Activated B cell treated with CpG ODN at 0.5 μM for 24 hours (primary cell): ENCODE measurements at regions not wholly inside any gene's neighbourhood (a gene's known extent, or its start where the extent isn't known, plus 50 kb on each side); places are given as distances from the start of the nearest gene placed in this dataset.

Source experiments
- ATAC-seq: fragments of 200-7000 bp; cut with Tn5 transposase; one replicate; pipeline ENCODE4 v1.10.0; 2021; ENCODE audit warnings: low read depth, mild to moderate bottlenecking, moderate library complexity
- CTCF ChIA-PET: fragments of 350-600 bp; sonication (Branson Sonifier 250); formaldehyde crosslinking; loops from one replicate; lab custom pipeline; 2021; ENCODE audit warnings: antibody characterized with exemption; lab: Charles Lee
- POLR2A ChIA-PET: fragments of 350-600 bp; sonication (Branson Sonifier 250); formaldehyde crosslinking; loops from one replicate; lab custom pipeline; 2021; ENCODE audit warnings: antibody characterized with exemption; lab: Charles Lee
- DNase-seq: peaks from one replicate; pipeline ENCODE4 v3.0.0; 2022
- H3K27ac Mint-ChIP-seq: one replicate; pipeline ENCODE4 v1.8.0; 2020; ENCODE audit warnings: mixed read lengths
- H3K27me3 Mint-ChIP-seq: one replicate; pipeline ENCODE4 v1.8.0; 2021; ENCODE audit warnings: mixed read lengths
- H3K36me3 Mint-ChIP-seq: one replicate; pipeline ENCODE4 v1.8.0; 2021; ENCODE audit warnings: low read depth, mixed read lengths
- H3K4me1 Mint-ChIP-seq: one replicate; pipeline ENCODE4 v1.8.0; 2021; ENCODE audit warnings: mixed read lengths
- H3K4me3 Mint-ChIP-seq: one replicate; pipeline ENCODE4 v1.8.0; 2020; ENCODE audit warnings: mild to moderate bottlenecking, mixed read lengths
- H3K9me3 Mint-ChIP-seq: one replicate; pipeline ENCODE4 v1.8.0; 2020; ENCODE audit warnings: mixed read lengths
- intact Hi-C: fragments of 100-400 bp; cut with micrococcal nuclease; formaldehyde crosslinking; loops from one replicate; pipeline ENCODE4 v1.15.1; 2024
- TF ChIP-seq, protein P1 (sequence below): fragments of 200-600 bp; IDR thresholded peaks from one replicate; pipeline ENCODE4 v1.8.0; 2022; ENCODE audit warnings: antibody characterized with exemption, mild to moderate bottlenecking

DNA sequence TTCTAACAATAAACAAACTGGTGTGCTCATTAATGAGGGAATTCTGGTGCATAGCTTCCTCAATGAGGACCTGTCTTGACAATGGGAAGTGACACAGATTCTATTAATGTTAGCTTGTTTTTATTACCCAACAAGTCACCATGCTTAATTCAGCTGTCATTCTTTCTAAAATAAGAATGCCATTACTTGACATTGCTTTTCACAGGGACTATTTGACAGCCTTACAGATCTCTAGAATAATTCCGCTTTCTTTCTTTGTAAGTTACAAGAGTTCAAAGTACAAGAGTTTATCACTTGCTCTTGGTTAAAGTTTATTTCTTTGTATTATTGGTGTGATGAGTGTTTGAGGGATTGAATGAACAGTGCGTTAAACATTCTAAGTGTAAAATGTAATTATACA lies 127.0 kb upstream of the COL5A2 start:
- TF ChIP-seq, protein P1, sequence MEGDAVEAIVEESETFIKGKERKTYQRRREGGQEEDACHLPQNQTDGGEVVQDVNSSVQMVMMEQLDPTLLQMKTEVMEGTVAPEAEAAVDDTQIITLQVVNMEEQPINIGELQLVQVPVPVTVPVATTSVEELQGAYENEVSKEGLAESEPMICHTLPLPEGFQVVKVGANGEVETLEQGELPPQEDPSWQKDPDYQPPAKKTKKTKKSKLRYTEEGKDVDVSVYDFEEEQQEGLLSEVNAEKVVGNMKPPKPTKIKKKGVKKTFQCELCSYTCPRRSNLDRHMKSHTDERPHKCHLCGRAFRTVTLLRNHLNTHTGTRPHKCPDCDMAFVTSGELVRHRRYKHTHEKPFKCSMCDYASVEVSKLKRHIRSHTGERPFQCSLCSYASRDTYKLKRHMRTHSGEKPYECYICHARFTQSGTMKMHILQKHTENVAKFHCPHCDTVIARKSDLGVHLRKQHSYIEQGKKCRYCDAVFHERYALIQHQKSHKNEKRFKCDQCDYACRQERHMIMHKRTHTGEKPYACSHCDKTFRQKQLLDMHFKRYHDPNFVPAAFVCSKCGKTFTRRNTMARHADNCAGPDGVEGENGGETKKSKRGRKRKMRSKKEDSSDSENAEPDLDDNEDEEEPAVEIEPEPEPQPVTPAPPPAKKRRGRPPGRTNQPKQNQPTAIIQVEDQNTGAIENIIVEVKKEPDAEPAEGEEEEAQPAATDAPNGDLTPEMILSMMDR, result no peak
- no peaks in the 10 kb centered on the region for H3K36me3 Mint-ChIP-seq
- ATAC-seq, result no peak
- intact Hi-C loops, result no loop called here
- no peaks in the 10 kb centered on the region for H3K4me1 Mint-ChIP-seq
- H3K9me3 Mint-ChIP-seq, result no peaks in the 10 kb centered on the region
- no peak overlapping the region for H3K4me3 Mint-ChIP-seq
- no peak overlapping the region for H3K27ac Mint-ChIP-seq
- no peak for DNase-seq
- ChIA-PET POLR2A (no interaction called here), CTCF (no interaction called here)
- no peaks in the 10 kb centered on the region for H3K27me3 Mint-ChIP-seq

DNA sequence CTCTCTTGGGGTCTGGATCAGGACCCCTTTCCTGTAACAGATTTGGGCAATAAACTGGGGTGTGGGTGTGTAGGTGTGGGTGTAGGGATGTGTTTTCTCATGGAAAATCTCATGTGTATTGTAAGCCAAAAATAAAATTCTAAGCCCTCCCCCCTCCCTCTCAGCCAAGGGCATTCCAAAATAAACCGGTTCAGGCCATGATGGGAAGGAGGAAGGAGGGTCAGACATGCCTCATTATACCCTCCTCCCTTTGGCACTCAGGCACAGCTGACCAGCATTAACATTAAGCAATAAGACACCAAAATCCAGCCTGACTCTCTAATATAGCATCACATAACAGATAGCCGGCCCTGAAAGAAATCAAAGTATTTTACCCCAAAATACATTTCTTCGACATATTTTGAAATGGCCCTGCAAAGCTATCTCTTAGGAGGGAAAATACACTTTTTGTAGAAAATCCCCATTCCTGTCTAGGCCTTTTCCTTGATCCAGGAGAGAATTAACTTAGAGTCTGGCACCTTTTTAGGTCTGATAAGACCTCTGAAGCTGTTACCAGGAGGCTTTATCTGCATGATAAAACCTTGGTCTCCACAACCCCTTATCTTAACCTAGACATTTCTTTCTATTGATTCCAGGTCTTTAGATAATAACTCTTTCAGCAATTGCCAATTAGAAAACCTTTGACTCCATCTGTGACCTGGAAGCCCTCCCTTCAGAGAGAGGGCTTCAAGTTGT lies 128.7 kb upstream of the COL5A2 start:
- CTCF ChIA-PET, result no interaction called here
- H3K4me3 Mint-ChIP-seq, result no peak overlapping the region
- intact Hi-C loops, result no loop called here
- ATAC-seq, result no peak
- TF ChIP-seq, protein P1, result no peak
- H3K27me3 Mint-ChIP-seq, result no peaks in the 10 kb centered on the region
- no peaks in the 10 kb centered on the region for H3K9me3 Mint-ChIP-seq
- POLR2A ChIA-PET, result no interaction called here
- DNase-seq, result no peak
- H3K4me1 Mint-ChIP-seq, result no peaks in the 10 kb centered on the region
- no peaks in the 10 kb centered on the region for H3K36me3 Mint-ChIP-seq
- no peak overlapping the region for H3K27ac Mint-ChIP-seq

GRCh38 chr2:189309331-189309730 lies 129.8 kb upstream of the COL5A2 start:
- no peak for ATAC-seq
- intact Hi-C loops, result no loop called here
- Mint-ChIP-seq H3K36me3 (no peaks in the 10 kb centered on the region), H3K4me1 (no peaks in the 10 kb centered on the region), H3K9me3 (no peaks in the 10 kb centered on the region), H3K27ac (no peak overlapping the region), H3K4me3 (no peak overlapping the region), H3K27me3 (no peaks in the 10 kb centered on the region)
- CTCF ChIA-PET, result no interaction called here
- POLR2A ChIA-PET, result no interaction called here
- TF ChIP-seq, protein P1, result no peak
- DNase-seq, result no peak

GRCh38 chr2:189312211-189312610 lies 129.1 kb upstream of the WDR75 start:
- DNase-seq (no peak), ATAC-seq (no peak)
- Mint-ChIP-seq H3K4me1 (no peaks in the 10 kb centered on the region), H3K27me3 (no peaks in the 10 kb centered on the region), H3K4me3 (no peak overlapping the region), H3K27ac (no peak overlapping the region), H3K36me3 (no peaks in the 10 kb centered on the region), H3K9me3 (peaks cover 3% of the 10 kb centered on the region)
- TF ChIP-seq, protein P1, result no peak
- intact Hi-C loops, result no loop called here
- CTCF ChIA-PET, result no interaction called here
- POLR2A ChIA-PET, result no interaction called here

- Mint-ChIP-seq H3K4me1 (no peaks in the 10 kb centered on the region), H3K27ac (no peak overlapping the region), H3K36me3 (no peaks in the 10 kb centered on the region), H3K27me3 (no peaks in the 10 kb centered on the region), H3K4me3 (no peak overlapping the region), H3K9me3 (peaks cover 3% of the 10 kb centered on the region)
- DNase-seq (no peak), ATAC-seq (no peak)
- ChIA-PET CTCF (no interaction called here), POLR2A (no interaction called here)
- TF ChIP-seq, protein P1, result no peak
- intact Hi-C loops, result no loop called here
Observed at GRCh38 chr2:189312643-189313042, 128.6 kb upstream of the WDR75 start.
